VCaP (cell line): ENCODE measurements at regions not wholly inside any gene's neighbourhood (a gene's known extent, or its start where the extent isn't known, plus 50 kb on each side); places are given as distances from the start of the nearest gene placed in this dataset.

Experiments
- H3K27ac ChIP-seq: fragments of 450-650 bp; 2 replicates; pipeline ENCODE4 v1.5.1; 2017
- CTCF ChIP-seq: fragments of 450-650 bp; conservative IDR thresholded peaks from 2 replicates; pipeline ENCODE4 v1.5.1; 2017; ENCODE audit warnings: mild to moderate bottlenecking, moderate library complexity

GRCh38 chr20:24814556-24815195 lies 134.4 kb upstream of the CST7 start:
- no peak overlapping the region for H3K27ac ChIP-seq
- no peak for TF ChIP-seq CTCF

- TF ChIP-seq CTCF: no peak
- H3K27ac ChIP-seq: no peak overlapping the region
Measured at GRCh38 chr20:24815196-24815815, 133.8 kb upstream of the CST7 start.

GRCh38 chr20:24815931-24816330 lies 133.1 kb upstream of the CST7 start:
- H3K27ac ChIP-seq: no peak overlapping the region
- TF ChIP-seq CTCF: no peak

- TF ChIP-seq CTCF: no peak
Measured at GRCh38 chr20:24816431-24816830, 132.6 kb upstream of the CST7 start.

GRCh38 chr20:24816907-24817306 lies 132.2 kb upstream of the CST7 start:
- no peak overlapping the region for H3K27ac ChIP-seq
- no peak for TF ChIP-seq CTCF

More at GRCh38 chr20:24816431-24816830, 132.6 kb upstream of the CST7 start:
- no peak overlapping the region for H3K27ac ChIP-seq

- no peak for TF ChIP-seq CTCF
- no peak overlapping the region for H3K27ac ChIP-seq
Measured at GRCh38 chr20:24817351-24817750, 131.7 kb upstream of the CST7 start.

GRCh38 chr20:24818056-24818455 lies 131.0 kb upstream of the CST7 start:
- no peak overlapping the region for H3K27ac ChIP-seq
- TF ChIP-seq CTCF: no peak
